ENCODE measurements at regions not wholly inside any gene's neighbourhood (a gene's known extent, or its start where the extent isn't known, plus 50 kb on each side); places are given as distances from the start of the nearest gene placed in this dataset.
"Not testable (repeated sequence)": the region's sequence is repeated elsewhere in the genome, so short reads cannot be mapped to it uniquely, and the experiment has no call there.

GRCh38 chr21:28687586-28687985 is 305.1 kb downstream of the LTN1 start:
- FAIRE-seq, result no peak
- DNase-seq (ENCODE audit: low read depth), result peak; percentile 96
- no peaks in the 10 kb centered on the region for H3K27me3 ChIP-seq (ENCODE audit: control insufficient read depth, insufficient read depth, low read length)
- TF ChIP-seq CTCF (IDR thresholded peaks at IDR 0.05; ENCODE audit: insufficient read depth, low read length, severe bottlenecking), result no peak
- no peaks in the 10 kb centered on the region for H3K36me3 ChIP-seq (ENCODE audit: control insufficient read depth, insufficient read depth, low read length)
- H3K4me3 ChIP-seq (ENCODE audit: low read depth, low read length), result no peak overlapping the region

GRCh38 chr21:28683982-28684752 is 308.5 kb downstream of the LTN1 start:
- no peak for TF ChIP-seq CTCF (IDR thresholded peaks at IDR 0.05; ENCODE audit: insufficient read depth, low read length, severe bottlenecking)
- no peak overlapping the region for H3K4me3 ChIP-seq (ENCODE audit: low read depth, low read length)
- no peaks in the 10 kb centered on the region for H3K27me3 ChIP-seq (ENCODE audit: control insufficient read depth, insufficient read depth, low read length)
- DNase-seq (ENCODE audit: low read depth), result peak; percentile 36
- FAIRE-seq, result no peak
- no peaks in the 10 kb centered on the region for H3K36me3 ChIP-seq (ENCODE audit: control insufficient read depth, insufficient read depth, low read length)

GRCh38 chr21:28682884-28683283 is 309.8 kb downstream of the LTN1 start:
- not testable (repeated sequence) for H3K36me3 ChIP-seq (ENCODE audit: control insufficient read depth, insufficient read depth, low read length); FAIRE-seq; H3K4me3 ChIP-seq (ENCODE audit: low read depth, low read length)

GRCh38 chr21:28677096-28677495 is 315.6 kb downstream of the LTN1 start:
- H3K27me3 ChIP-seq (ENCODE audit: control insufficient read depth, insufficient read depth, low read length); H3K36me3 ChIP-seq (ENCODE audit: control insufficient read depth, insufficient read depth, low read length); H3K4me3 ChIP-seq (ENCODE audit: low read depth, low read length); DNase-seq (ENCODE audit: low read depth); FAIRE-seq: not testable (repeated sequence)

More at GRCh38 chr21:28682884-28683283, 309.8 kb downstream of the LTN1 start:
- DNase-seq (ENCODE audit: low read depth); H3K27me3 ChIP-seq (ENCODE audit: control insufficient read depth, insufficient read depth, low read length): not testable (repeated sequence)

- TF ChIP-seq CTCF (IDR thresholded peaks at IDR 0.05; ENCODE audit: insufficient read depth, low read length, severe bottlenecking), result no peak
- FAIRE-seq (no peak), DNase-seq (ENCODE audit: low read depth) (peak; percentile 71)
- Histone ChIP-seq H3K4me3 (ENCODE audit: low read depth, low read length) (no peak overlapping the region), H3K27me3 (ENCODE audit: control insufficient read depth, insufficient read depth, low read length) (no peaks in the 10 kb centered on the region), H3K36me3 (ENCODE audit: control insufficient read depth, insufficient read depth, low read length) (no peaks in the 10 kb centered on the region)
Measured at GRCh38 chr21:28675331-28676041, 317.2 kb downstream of the LTN1 start.

GRCh38 chr21:28674763-28675162 is 317.9 kb downstream of the LTN1 start:
- no peak for TF ChIP-seq CTCF (IDR thresholded peaks at IDR 0.05; ENCODE audit: insufficient read depth, low read length, severe bottlenecking)
- H3K27me3 ChIP-seq (ENCODE audit: control insufficient read depth, insufficient read depth, low read length), result no peaks in the 10 kb centered on the region
- H3K36me3 ChIP-seq (ENCODE audit: control insufficient read depth, insufficient read depth, low read length), result no peaks in the 10 kb centered on the region
- FAIRE-seq (no peak), DNase-seq (ENCODE audit: low read depth) (peak; percentile 65)
- no peak overlapping the region for H3K4me3 ChIP-seq (ENCODE audit: low read depth, low read length)
